Neural crest cell (in vitro differentiated cells): ENCODE measurements at regions not wholly inside any gene's neighbourhood (a gene's known extent, or its start where the extent isn't known, plus 50 kb on each side); places are given as distances from the start of the nearest gene placed in this dataset.

Experiments used
- DNase-seq: peaks from one replicate; pipeline ENCODE4 v3.0.0; 2021; ENCODE audit warnings: low read depth, mixed read lengths, low spot score
- H3K27ac Mint-ChIP-seq: one replicate; pipeline ENCODE4 v1.8.0; 2021; ENCODE audit warnings: mild to moderate bottlenecking, mixed read lengths; ENCODE audit not compliant: unreplicated experiment
- H3K27me3 Mint-ChIP-seq: 2 replicates; pipeline ENCODE4 v1.8.0; 2021; ENCODE audit warnings: low read depth, mild to moderate bottlenecking, mixed read lengths
- H3K36me3 Mint-ChIP-seq: 2 replicates; pipeline ENCODE4 v1.8.0; 2021; ENCODE audit warnings: low read depth, mild to moderate bottlenecking, mixed read lengths
- H3K4me1 Mint-ChIP-seq: 2 replicates; pipeline ENCODE4 v1.8.0; 2021; ENCODE audit warnings: mixed read lengths
- H3K4me3 Mint-ChIP-seq: one replicate; pipeline ENCODE4 v1.8.0; 2021; ENCODE audit warnings: mild to moderate bottlenecking, mixed read lengths
- H3K9me3 Mint-ChIP-seq: 2 replicates; pipeline ENCODE4 v1.8.0; 2021; ENCODE audit warnings: mixed read lengths
- TF ChIP-seq, protein P1 (sequence below): fragments of 200-600 bp; sonication (generic); conservative IDR thresholded peaks from 2 replicates; pipeline ENCODE4 v1.5.0; 2021; ENCODE audit warnings: antibody characterized with exemption, mild to moderate bottlenecking

DNA sequence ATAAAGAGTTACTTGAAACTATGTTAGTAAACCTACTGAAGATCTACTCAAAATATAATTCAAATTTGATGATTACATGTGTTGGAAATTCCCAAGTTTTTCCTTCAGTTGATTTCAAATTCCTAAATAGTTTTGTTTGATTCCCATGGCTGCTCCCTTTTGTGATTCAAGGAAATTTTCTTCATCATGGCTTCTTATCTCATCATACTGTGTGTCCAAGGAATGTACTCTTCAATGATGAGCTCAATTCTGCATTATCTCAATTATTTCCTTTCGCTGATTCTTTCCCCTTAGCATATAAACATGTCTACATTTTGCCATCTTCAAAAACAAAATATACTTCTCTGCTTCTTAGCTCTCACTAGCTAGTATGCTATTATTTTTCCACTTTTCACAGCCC is 460.4 kb upstream of the NAALADL2 start:
- peaks cover 5% of the 10 kb centered on the region for H3K36me3 Mint-ChIP-seq
- H3K27ac Mint-ChIP-seq, result no peak overlapping the region
- H3K27me3 Mint-ChIP-seq, result no peaks in the 10 kb centered on the region
- no peak for DNase-seq
- H3K4me1 Mint-ChIP-seq, result peaks cover 4% of the 10 kb centered on the region
- TF ChIP-seq, protein P1, sequence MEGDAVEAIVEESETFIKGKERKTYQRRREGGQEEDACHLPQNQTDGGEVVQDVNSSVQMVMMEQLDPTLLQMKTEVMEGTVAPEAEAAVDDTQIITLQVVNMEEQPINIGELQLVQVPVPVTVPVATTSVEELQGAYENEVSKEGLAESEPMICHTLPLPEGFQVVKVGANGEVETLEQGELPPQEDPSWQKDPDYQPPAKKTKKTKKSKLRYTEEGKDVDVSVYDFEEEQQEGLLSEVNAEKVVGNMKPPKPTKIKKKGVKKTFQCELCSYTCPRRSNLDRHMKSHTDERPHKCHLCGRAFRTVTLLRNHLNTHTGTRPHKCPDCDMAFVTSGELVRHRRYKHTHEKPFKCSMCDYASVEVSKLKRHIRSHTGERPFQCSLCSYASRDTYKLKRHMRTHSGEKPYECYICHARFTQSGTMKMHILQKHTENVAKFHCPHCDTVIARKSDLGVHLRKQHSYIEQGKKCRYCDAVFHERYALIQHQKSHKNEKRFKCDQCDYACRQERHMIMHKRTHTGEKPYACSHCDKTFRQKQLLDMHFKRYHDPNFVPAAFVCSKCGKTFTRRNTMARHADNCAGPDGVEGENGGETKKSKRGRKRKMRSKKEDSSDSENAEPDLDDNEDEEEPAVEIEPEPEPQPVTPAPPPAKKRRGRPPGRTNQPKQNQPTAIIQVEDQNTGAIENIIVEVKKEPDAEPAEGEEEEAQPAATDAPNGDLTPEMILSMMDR, result no peak
- no peak overlapping the region for H3K4me3 Mint-ChIP-seq
- H3K9me3 Mint-ChIP-seq, result peaks cover 22% of the 10 kb centered on the region

DNA sequence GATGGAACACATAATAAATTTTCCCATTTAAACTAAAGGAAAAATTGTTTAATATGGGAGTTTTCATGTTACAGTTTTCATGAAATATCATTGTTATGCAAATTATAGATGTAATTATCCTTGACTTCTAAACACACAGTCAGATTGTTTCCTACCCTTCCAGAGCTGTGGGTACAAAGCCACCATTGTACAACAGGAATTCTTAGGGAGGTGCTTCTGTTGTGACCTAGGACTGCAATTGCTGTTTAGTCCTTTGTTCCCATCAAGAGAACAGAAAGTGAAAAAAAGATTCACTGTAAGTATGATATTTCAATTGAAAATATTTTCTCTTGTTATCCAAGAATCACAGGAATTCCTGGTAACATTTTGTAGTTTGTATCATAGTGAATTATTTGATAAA is 455.3 kb upstream of the NAALADL2 start:
- TF ChIP-seq, protein P1, result no peak
- no peak overlapping the region for H3K4me3 Mint-ChIP-seq
- H3K36me3 Mint-ChIP-seq, result peaks cover 8% of the 10 kb centered on the region
- H3K27me3 Mint-ChIP-seq, result no peaks in the 10 kb centered on the region
- no peak for DNase-seq
- H3K4me1 Mint-ChIP-seq, result peaks cover 19% of the 10 kb centered on the region
- H3K9me3 Mint-ChIP-seq, result peaks cover 25% of the 10 kb centered on the region
- no peak overlapping the region for H3K27ac Mint-ChIP-seq

DNA sequence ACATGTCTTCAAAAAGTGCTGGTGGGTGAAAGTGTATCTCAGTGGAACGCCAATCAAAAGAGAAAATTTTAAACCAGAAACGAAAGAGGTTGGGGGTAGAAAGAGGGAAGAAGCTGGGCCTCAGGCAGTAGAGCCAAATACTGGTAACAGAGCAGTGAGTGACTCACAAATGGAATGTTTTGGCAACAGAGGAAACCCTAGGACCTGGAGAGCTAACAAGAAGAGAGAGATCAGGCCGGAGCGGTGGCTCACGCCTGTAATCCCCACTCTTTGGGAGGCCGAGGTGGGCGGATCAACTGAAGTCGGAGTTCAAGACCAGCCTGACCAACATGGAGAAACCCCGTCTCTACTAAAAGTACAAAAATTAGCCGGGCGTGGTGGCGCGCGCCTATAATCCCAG is 450.8 kb upstream of the NAALADL2 start:
- DNase-seq, result no peak
- peaks cover 7% of the 10 kb centered on the region for H3K9me3 Mint-ChIP-seq
- no peak overlapping the region for H3K27ac Mint-ChIP-seq
- TF ChIP-seq, protein P1, result no peak
- no peak overlapping the region for H3K4me3 Mint-ChIP-seq
- H3K36me3 Mint-ChIP-seq, result peaks cover 3% of the 10 kb centered on the region
- H3K27me3 Mint-ChIP-seq, result no peaks in the 10 kb centered on the region
- H3K4me1 Mint-ChIP-seq, result peaks cover 53% of the 10 kb centered on the region

DNA sequence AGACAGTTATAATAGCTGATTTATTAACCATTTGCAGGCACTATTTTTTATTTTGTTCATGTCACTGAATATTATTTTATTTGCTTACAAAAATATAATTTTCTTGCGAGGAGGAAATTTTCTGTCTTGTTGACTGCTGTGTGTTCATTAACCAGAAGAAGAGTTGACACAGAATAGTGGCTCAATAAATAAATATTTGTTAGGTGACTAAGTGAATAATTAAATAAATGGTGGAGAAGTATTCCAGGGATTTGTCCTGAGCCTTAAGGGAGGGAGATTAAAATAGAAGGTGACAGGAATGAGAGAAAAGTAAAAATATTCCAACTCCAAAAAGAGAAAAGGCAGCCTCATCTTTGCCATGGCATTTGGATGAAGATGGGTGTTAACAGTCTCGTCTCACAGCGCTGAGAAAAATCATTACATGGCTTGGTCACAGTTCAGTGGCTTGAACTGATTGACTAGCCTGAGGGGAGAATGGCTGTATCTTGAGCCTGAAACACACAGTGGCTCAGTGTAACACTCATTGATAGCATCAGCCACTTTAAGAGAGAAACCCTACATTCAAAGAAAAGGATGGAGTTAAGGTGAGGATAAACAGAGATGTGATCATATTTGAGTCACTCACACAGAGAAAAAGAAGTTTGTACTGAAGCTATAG is 449.9 kb upstream of the NAALADL2 start:
- DNase-seq, result no peak
- H3K4me3 Mint-ChIP-seq, result no peak overlapping the region
- no peaks in the 10 kb centered on the region for H3K27me3 Mint-ChIP-seq
- H3K9me3 Mint-ChIP-seq, result peaks cover 7% of the 10 kb centered on the region
- TF ChIP-seq, protein P1, result no peak
- peaks cover 50% of the 10 kb centered on the region for H3K4me1 Mint-ChIP-seq
- no peak overlapping the region for H3K27ac Mint-ChIP-seq
- H3K36me3 Mint-ChIP-seq, result peaks cover 3% of the 10 kb centered on the region

DNA sequence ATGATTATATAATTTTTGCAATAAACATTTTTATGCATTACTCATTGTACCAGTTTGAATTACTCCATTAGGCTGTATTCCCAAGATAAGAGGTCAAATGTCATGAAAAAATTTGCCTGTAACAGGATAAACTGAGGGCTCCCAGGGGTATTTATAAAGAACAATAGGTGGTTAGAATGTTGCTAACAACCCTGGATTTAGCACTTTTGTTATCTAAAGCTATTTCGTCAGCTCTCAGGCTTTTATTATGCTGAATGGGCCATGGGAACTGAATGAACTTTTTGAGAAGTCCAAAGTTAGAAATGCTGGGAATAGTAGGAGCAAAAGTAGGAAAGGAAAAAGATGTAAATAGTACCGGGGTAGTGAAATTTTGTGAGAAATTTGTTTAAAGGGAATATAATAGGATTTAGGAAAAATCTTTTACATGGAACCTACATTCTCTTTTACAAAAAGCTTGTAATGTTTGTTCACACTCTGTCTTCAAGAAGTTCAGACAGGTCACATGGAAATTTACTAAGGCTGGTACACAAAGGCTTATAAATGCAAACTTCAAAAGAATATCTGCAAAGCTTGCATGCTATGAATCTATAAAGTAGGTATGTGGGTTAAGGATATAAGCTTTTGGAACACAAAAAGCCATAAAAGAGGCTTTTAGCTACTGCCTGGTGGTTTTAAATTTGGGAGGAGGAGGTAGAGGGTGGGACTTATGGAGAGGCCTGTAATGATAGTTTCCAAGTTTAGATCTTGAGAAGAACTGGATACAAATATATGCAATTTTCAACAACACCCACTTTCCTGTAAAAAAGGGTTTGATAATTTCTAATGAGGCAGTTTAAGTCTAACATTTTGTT is 445.8 kb upstream of the NAALADL2 start:
- Mint-ChIP-seq H3K36me3 (no peaks in the 10 kb centered on the region), H3K9me3 (peaks cover under 1% of the 10 kb centered on the region), H3K27me3 (no peaks in the 10 kb centered on the region), H3K4me1 (peaks cover 39% of the 10 kb centered on the region), H3K4me3 (no peak overlapping the region), H3K27ac (no peak overlapping the region)
- no peak for DNase-seq
- TF ChIP-seq, protein P1, result no peak
